ENCODE measurements at regions not wholly inside any gene's neighbourhood (a gene's known extent, or its start where the extent isn't known, plus 50 kb on each side); places are given as distances from the start of the nearest gene placed in this dataset.

- TF ChIP-seq, protein P1, sequence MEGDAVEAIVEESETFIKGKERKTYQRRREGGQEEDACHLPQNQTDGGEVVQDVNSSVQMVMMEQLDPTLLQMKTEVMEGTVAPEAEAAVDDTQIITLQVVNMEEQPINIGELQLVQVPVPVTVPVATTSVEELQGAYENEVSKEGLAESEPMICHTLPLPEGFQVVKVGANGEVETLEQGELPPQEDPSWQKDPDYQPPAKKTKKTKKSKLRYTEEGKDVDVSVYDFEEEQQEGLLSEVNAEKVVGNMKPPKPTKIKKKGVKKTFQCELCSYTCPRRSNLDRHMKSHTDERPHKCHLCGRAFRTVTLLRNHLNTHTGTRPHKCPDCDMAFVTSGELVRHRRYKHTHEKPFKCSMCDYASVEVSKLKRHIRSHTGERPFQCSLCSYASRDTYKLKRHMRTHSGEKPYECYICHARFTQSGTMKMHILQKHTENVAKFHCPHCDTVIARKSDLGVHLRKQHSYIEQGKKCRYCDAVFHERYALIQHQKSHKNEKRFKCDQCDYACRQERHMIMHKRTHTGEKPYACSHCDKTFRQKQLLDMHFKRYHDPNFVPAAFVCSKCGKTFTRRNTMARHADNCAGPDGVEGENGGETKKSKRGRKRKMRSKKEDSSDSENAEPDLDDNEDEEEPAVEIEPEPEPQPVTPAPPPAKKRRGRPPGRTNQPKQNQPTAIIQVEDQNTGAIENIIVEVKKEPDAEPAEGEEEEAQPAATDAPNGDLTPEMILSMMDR (IDR thresholded peaks at IDR 0.05; ENCODE audit: low read depth, low read length): no peak
- no peak for DNase-seq (ENCODE audit: extremely low read depth, low read depth)
Observed at GRCh38 chr2:20523799-20524187, 76.9 kb downstream of the RHOB start.

DNA sequence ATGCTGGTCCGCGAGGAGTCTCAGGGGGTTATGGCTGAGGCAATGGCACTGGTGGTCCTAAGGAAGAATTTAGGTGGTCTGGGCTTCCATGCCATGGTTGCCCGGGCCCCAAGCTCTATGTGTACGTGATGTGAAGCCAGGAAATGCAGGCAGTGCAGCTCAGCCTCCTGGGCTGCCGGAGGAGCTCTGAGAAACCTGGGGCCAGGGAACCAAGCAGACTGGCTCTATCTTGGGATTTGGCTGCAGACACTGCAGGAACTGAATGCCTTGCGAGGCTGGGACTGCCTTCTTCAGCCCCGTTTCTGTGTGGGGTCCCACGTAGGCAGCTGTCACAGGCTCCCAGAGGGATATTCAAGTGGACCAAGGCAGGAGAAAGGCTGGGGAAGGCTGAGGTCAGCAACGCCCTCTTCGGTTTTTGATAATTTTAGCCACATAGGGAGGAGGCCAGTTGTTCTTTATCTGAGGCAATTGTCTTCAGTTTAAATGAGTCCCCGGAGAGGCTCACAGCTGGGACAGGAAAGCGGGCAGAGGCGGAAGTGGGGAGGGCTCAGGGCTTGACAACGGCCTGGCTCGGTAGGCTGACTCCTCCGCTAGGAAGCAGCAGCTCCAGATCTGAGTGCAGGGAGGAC lies 77.7 kb downstream of the RHOB start:
- no peak for DNase-seq (ENCODE audit: extremely low read depth, low read depth)
- TF ChIP-seq, protein P1 (IDR thresholded peaks at IDR 0.05; ENCODE audit: low read depth, low read length): no peak

GRCh38 chr2:20525041-20526035 lies 78.5 kb downstream of the RHOB start:
- TF ChIP-seq, protein P1 (IDR thresholded peaks at IDR 0.05; ENCODE audit: low read depth, low read length): no peak

GRCh38 chr2:20526160-20526559 lies 79.3 kb downstream of the RHOB start:
- no peak for DNase-seq (ENCODE audit: extremely low read depth, low read depth)
- TF ChIP-seq, protein P1 (IDR thresholded peaks at IDR 0.05; ENCODE audit: low read depth, low read length): no peak

More at GRCh38 chr2:20525041-20526035, 78.5 kb downstream of the RHOB start:
- DNase-seq (ENCODE audit: extremely low read depth, low read depth): peak; percentile 19

GRCh38 chr2:20526708-20527107 lies 79.8 kb downstream of the RHOB start:
- DNase-seq (ENCODE audit: extremely low read depth, low read depth): no peak
- TF ChIP-seq, protein P1 (IDR thresholded peaks at IDR 0.05; ENCODE audit: low read depth, low read length): no peak

DNA sequence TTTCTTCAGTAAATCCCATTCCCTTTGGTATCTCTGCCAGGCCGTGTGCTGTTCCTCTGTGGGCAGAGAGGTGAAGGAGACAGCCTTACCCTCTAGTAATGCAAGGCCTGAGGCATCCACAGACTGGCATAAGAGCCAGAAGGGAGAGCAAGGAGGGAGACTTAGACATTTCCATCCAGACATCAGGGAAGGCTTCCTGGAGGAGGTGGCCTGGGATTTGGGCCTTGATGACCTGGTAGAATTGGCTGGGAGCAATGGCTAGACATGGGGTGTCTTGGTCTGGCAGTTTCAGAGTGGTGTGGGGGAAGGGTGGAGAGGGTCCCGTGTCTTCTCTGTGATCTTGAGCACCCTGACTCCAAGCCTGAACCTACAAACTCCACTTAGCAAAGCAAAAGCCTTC lies 81.8 kb downstream of the RHOB start:
- no peak for DNase-seq (ENCODE audit: extremely low read depth, low read depth)
- TF ChIP-seq, protein P1 (IDR thresholded peaks at IDR 0.05; ENCODE audit: low read depth, low read length): no peak

- TF ChIP-seq, protein P1 (IDR thresholded peaks at IDR 0.05; ENCODE audit: low read depth, low read length): no peak
- no peak for DNase-seq (ENCODE audit: extremely low read depth, low read depth)
Observed at GRCh38 chr2:20530520-20530919, 83.6 kb downstream of the RHOB start.

All from AG09319 (cell line).